K562 (cell line): ENCODE measurements at regions not wholly inside any gene's neighbourhood (a gene's known extent, or its start where the extent isn't known, plus 50 kb on each side); places are given as distances from the start of the nearest gene placed in this dataset.

ENCODE experiments used
- ATAC-seq: fragments of 200-7000 bp; cut with Tn5 transposase; 3 replicates; pipeline ENCODE4 v1.9.1; 2020; ENCODE audit warnings: moderate library complexity
- BruUV-seq: library from RNA; stranded (reverse); fragments of 400-500 nt; replicated peaks from 2 replicates; lab custom pipeline; 2021; lab: Mats Ljungman, UMichigan
- CTCF ChIA-PET: fragments of 300-600 bp; formaldehyde crosslinking; extraction: SDS; loops from one replicate; lab custom pipeline; 2021; ENCODE audit warnings: low intra/inter-chr PET ratio; lab: Yijun Ruan, JAX
- POLR2A ChIA-PET: fragments of 300-600, 350-650 bp; sonication (Branson Sonifier 250); formaldehyde crosslinking; extraction: SDS; loops from one replicate; lab custom pipeline; 2021; ENCODE audit warnings: antibody characterized with exemption, inconsistent platforms; lab: Yijun Ruan, JAX
- DNase-seq, 4 experiments: peaks; one replicate each; pipeline versions ENCODE4 v3.0.0 to v3.0.0-alpha.2; 2011 to 2018; ENCODE audit warnings: low spot score in 3 of 4, mixed read lengths in 3 of 4; ENCODE audit errors: extremely low read depth in 1 of 4
- FAIRE-seq: peaks from 2 replicates; lab custom pipeline; 2011; peaks lifted over from hg19 to GRCh38; lab: Jason Lieb, UNC
- H2AFZ ChIP-seq: 2 replicates; pipeline ENCODE4 v1.6.0; 2011; ENCODE audit warnings: low read depth, low read length, control low read depth, inconsistent platforms
- H3K27ac ChIP-seq: fragments of 200-600 bp; 3 replicates; pipeline ENCODE4 v1.8.0; 2011; ENCODE audit warnings: low read depth, mild to moderate bottlenecking, control low read depth, inconsistent platforms, low read length, moderate library complexity, mixed read lengths; ENCODE audit errors: extremely low read depth
- H3K27me3 ChIP-seq, 2 experiments: fragments of 300-600 bp in 1 of 2; 2 replicates in 1 of 2; 3 replicates in 1 of 2; pipeline versions ENCODE4 v1.6.0 to v1.8.0; 2011; ENCODE audit warnings: inconsistent platforms in 2 of 2, low read length in 2 of 2, mild to moderate bottlenecking in 1 of 2, mixed read lengths in 1 of 2, moderate library complexity in 1 of 2; ENCODE audit not compliant: control insufficient read depth in 2 of 2, insufficient read depth in 2 of 2
- H3K36me3 ChIP-seq: fragments of 300-600 bp; 3 replicates; pipeline ENCODE4 v1.8.0; 2011; ENCODE audit warnings: mild to moderate bottlenecking, low read length, inconsistent platforms; ENCODE audit not compliant: control insufficient read depth, insufficient read depth
- H3K4me1 ChIP-seq, 2 experiments: fragments of 200-600 bp in 1 of 2; replicated peaks in 1 of 2; 2 replicates in 1 of 2; 3 replicates in 1 of 2; pipeline versions ENCODE4 v1.5.1 to v1.8.0; 2011; ENCODE audit warnings: inconsistent platforms in 2 of 2, low read length in 2 of 2, mild to moderate bottlenecking in 1 of 2, mixed read lengths in 1 of 2, moderate library complexity in 1 of 2; ENCODE audit not compliant: control insufficient read depth in 2 of 2, insufficient read depth in 2 of 2
- H3K4me2 ChIP-seq: 2 replicates; pipeline ENCODE4 v1.6.1; 2011; ENCODE audit warnings: low read length, control low read depth, inconsistent platforms, mixed read lengths; ENCODE audit not compliant: insufficient read depth
- H3K4me3 ChIP-seq: fragments of 200-600 bp; sonication (generic), shearing (Covaris generic); 2 replicates; pipeline ENCODE4 v1.5.1; 2016; ENCODE audit warnings: control low read depth, inconsistent platforms
- H3K79me2 ChIP-seq: fragments of 200-600 bp; 3 replicates; pipeline ENCODE4 v1.8.0; 2011; ENCODE audit warnings: low read length, inconsistent platforms; ENCODE audit not compliant: control insufficient read depth, insufficient read depth
- H3K9ac ChIP-seq, 2 experiments: 2 replicates each; pipeline versions ENCODE4 v1.6.0 to v1.6.1; 2011; ENCODE audit warnings: low read depth in 2 of 2, low read length in 2 of 2, control low read depth in 1 of 2, inconsistent platforms in 1 of 2, mild to moderate bottlenecking in 1 of 2, mixed read lengths in 1 of 2; ENCODE audit not compliant: insufficient read depth in 1 of 2
- H3K9me1 ChIP-seq: one replicate; pipeline ENCODE4 v1.6.0; 2011; ENCODE audit warnings: inconsistent platforms, mild to moderate bottlenecking, low read length, moderate library complexity; ENCODE audit not compliant: control insufficient read depth, insufficient read depth
- H3K9me3 ChIP-seq: replicated peaks from 2 replicates; pipeline ENCODE4 v1.5.1; 2011; ENCODE audit warnings: low read depth, low read length, inconsistent platforms; ENCODE audit not compliant: control insufficient read depth, insufficient read depth
- H4K20me1 ChIP-seq: replicated peaks from 2 replicates; pipeline ENCODE4 v1.6.1; 2011; ENCODE audit warnings: low read length, inconsistent platforms, mixed read lengths; ENCODE audit not compliant: control insufficient read depth, insufficient read depth
- KDM2B ChIP-seq: fragments of 250-450 bp; sonication (Bioruptor Pico); IDR thresholded peaks from 2 replicates; pipeline ENCODE4 v1.8.0; 2021; ENCODE audit warnings: mild to moderate bottlenecking, moderate library complexity
- NFXL1 ChIP-seq: fragments of 450-650 bp; formaldehyde crosslinking; IDR thresholded peaks from 2 replicates; pipeline ENCODE4 v1.4.0; 2021; ENCODE audit warnings: mild to moderate bottlenecking
- SUPT5H ChIP-seq: fragments of 450-650 bp; IDR thresholded peaks from 2 replicates; pipeline ENCODE4 v1.6.1; 2016
- ZNF57 ChIP-seq: fragments of 450-650 bp; formaldehyde crosslinking; IDR thresholded peaks from 2 replicates; pipeline ENCODE4 v1.4.0; 2020; ENCODE audit warnings: mild to moderate bottlenecking, moderate library complexity
- in situ Hi-C: fragments of 300-500 bp; cut with MboI; formaldehyde crosslinking; loops from 4 replicates; pipeline ENCODE4 v1.15.0; 2018; ENCODE audit warnings: inconsistent platforms, mixed read lengths
- intact Hi-C: fragments of 100-400 bp; cut with micrococcal nuclease; formaldehyde crosslinking; loops from 2 replicates; pipeline ENCODE4 v1.14.2; 2022
- TF ChIP-seq, protein P1 (sequence below): fragments of 450-650 bp; IDR thresholded peaks from 2 replicates; pipeline ENCODE4 v1.6.1; 2016; ENCODE audit warnings: low read depth

DNA sequence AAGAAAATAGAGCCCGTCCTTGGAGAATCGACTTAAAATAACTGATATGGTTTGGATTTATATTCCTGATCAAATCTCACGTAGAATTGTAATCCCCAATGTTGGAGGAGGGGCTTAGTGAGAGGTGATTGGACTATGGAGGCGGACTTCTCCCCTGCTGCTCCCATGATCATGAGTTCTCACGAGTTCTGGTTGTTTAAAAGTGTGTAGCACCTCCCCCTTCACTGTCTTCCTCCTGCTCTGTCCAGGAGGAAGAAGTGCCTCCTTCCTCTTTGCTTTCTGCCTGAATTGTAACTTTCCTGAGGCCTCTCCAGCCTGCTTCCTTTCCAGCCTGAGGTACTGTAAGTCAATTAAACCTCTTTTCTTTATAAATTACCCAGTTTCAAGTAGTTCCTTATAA is 529.2 kb downstream of the HAO1 start (continued):
- TF ChIP-seq, protein P1, sequence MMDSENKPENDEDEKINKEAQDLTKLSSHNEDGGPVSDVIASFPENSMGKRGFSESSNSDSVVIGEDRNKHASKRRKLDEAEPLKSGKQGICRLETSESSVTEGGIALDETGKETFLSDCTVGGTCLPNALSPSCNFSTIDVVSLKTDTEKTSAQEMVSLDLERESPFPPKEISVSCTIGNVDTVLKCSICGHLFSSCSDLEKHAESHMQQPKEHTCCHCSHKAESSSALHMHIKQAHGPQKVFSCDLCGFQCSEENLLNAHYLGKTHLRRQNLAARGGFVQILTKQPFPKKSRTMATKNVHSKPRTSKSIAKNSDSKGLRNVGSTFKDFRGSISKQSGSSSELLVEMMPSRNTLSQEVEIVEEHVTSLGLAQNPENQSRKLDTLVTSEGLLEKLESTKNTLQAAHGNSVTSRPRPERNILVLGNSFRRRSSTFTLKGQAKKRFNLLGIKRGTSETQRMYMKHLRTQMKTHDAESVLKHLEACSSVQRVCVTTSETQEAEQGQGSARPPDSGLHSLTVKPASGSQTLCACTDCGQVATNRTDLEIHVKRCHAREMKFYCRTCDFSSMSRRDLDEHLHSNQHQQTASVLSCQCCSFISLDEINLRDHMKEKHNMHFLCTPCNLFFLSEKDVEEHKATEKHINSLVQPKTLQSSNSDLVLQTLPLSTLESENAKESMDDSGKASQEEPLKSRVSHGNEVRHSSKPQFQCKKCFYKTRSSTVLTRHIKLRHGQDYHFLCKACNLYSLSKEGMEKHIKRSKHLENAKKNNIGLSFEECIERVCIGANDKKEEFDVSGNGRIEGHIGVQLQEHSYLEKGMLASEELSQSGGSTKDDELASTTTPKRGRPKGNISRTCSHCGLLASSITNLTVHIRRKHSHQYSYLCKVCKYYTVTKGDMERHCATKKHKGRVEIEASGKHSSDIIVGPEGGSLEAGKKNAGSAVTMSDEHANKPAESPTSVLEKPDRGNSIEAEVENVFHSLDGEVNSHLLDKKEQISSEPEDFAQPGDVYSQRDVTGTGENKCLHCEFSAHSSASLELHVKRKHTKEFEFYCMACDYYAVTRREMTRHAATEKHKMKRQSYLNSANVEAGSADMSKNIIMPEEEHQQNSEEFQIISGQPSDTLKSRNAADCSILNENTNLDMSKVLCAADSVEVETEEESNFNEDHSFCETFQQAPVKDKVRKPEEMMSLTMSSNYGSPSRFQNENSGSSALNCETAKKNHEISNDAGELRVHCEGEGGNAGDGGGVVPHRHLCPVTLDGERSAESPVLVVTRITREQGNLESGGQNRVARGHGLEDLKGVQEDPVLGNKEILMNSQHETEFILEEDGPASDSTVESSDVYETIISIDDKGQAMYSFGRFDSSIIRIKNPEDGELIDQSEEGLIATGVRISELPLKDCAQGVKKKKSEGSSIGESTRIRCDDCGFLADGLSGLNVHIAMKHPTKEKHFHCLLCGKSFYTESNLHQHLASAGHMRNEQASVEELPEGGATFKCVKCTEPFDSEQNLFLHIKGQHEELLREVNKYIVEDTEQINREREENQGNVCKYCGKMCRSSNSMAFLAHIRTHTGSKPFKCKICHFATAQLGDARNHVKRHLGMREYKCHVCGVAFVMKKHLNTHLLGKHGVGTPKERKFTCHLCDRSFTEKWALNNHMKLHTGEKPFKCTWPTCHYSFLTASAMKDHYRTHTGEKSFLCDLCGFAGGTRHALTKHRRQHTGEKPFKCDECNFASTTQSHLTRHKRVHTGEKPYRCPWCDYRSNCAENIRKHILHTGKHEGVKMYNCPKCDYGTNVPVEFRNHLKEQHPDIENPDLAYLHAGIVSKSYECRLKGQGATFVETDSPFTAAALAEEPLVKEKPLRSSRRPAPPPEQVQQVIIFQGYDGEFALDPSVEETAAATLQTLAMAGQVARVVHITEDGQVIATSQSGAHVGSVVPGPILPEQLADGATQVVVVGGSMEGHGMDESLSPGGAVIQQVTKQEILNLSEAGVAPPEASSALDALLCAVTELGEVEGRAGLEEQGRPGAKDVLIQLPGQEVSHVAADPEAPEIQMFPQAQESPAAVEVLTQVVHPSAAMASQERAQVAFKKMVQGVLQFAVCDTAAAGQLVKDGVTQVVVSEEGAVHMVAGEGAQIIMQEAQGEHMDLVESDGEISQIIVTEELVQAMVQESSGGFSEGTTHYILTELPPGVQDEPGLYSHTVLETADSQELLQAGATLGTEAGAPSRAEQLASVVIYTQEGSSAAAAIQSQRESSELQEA, result no peak

DNA sequence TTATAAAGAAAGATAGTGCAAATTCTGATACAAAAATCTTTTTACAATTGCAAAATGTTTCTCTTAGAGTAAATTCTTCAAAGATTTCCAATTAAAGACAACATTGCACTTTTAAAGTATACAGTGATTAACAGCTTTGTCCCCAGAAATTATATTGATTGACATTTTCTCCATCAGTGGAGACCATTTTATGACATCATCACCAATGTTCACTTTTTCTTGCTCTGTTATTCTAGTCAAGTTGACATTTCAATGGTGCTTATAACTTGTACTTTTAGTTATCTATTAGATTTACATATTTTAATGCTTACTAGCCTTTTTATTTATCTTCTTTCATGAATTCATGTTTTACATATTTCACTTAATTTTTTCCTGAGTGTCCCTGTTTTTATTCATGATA is 524.8 kb downstream of the HAO1 start:
- Histone ChIP-seq H3K27me3 (no peaks in the 10 kb centered on the region), H3K9me1 (no peaks in the 10 kb centered on the region), H3K4me1 (no peaks in the 10 kb centered on the region), H3K36me3 (no peaks in the 10 kb centered on the region), H3K27ac (no peak overlapping the region), H3K4me2 (no peak overlapping the region), H2AFZ (no peak overlapping the region), H3K4me3 (no peak overlapping the region), H3K9me3 (no peaks in the 10 kb centered on the region), H4K20me1 (no peaks in the 10 kb centered on the region), H3K9ac (no peak overlapping the region), H3K79me2 (no peaks in the 10 kb centered on the region)
- no TSS peak for BruUV-seq
- no peak for TF ChIP-seq NFXL1 (CRISPR knock-in tag)
- no peak for TF ChIP-seq KDM2B (CRISPR knock-in tag)
- TF ChIP-seq SUPT5H, result no peak
- no peak for TF ChIP-seq ZNF57 (CRISPR knock-in tag)
- in situ Hi-C loops (no loop called here), intact Hi-C loops (no loop called here)
- ChIA-PET POLR2A (no interaction called here), CTCF (no interaction called here)
- FAIRE-seq (no peak), DNase-seq (no peak), ATAC-seq (no peak)
